ENCODE measurements at regions not wholly inside any gene's neighbourhood (a gene's known extent, or its start where the extent isn't known, plus 50 kb on each side); places are given as distances from the start of the nearest gene placed in this dataset.

GRCh38 chr5:82865625-82866024, 211.6 kb downstream of the TMEM167A start:
- Histone ChIP-seq H3K36me3 (ENCODE audit: control insufficient read depth in 4 of 4, insufficient read depth in 4 of 4, low read length in 4 of 4) (no peaks in the 10 kb centered on the region), H3K4me3 (no peak overlapping the region), H3K4me1 (ENCODE audit: control insufficient read depth in 5 of 5, insufficient read depth in 5 of 5, low read length in 5 of 5) (peaks cover 0 to 32% (median 6%) of the 10 kb centered on the region in 5 donors), H3K9ac (ENCODE audit: insufficient read depth in 1 of 2, low read length in 2 of 2) (no peak overlapping the region), H3K27ac (ENCODE audit: low read depth in 1 of 2, low read length in 1 of 2) (no peak overlapping the region), H3K9me3 (ENCODE audit: control insufficient read depth in 4 of 4, insufficient read depth in 3 of 4, low read length in 3 of 4) (no peaks in the 10 kb centered on the region), H3K27me3 (ENCODE audit: control insufficient read depth in 3 of 3, insufficient read depth in 3 of 3, low read length in 2 of 3) (no peaks in the 10 kb centered on the region)
- no peak for DNase-seq
- 89 to 91% methylated on average over 3 of the region's 3 CpGs for WGBS, 2 donors
- TF ChIP-seq CTCF (IDR thresholded peaks at IDR 0.05; ENCODE audit: control extremely low read depth, extremely low read depth): no peak
- no peak for ATAC-seq (ENCODE audit: insufficient read depth, low FRiP score)

GRCh38 chr5:82863266-82863665, 213.9 kb downstream of the TMEM167A start:
- Histone ChIP-seq H3K9ac (ENCODE audit: insufficient read depth in 1 of 2, low read length in 2 of 2) (no peak overlapping the region), H3K36me3 (ENCODE audit: control insufficient read depth in 4 of 4, insufficient read depth in 4 of 4, low read length in 4 of 4) (no peaks in the 10 kb centered on the region), H3K9me3 (ENCODE audit: control insufficient read depth in 4 of 4, insufficient read depth in 3 of 4, low read length in 3 of 4) (no peaks in the 10 kb centered on the region), H3K4me1 (ENCODE audit: control insufficient read depth in 5 of 5, insufficient read depth in 5 of 5, low read length in 5 of 5) (peaks cover 0 to 56% (median 16%) of the 10 kb centered on the region in 5 donors), H3K27me3 (ENCODE audit: control insufficient read depth in 3 of 3, insufficient read depth in 3 of 3, low read length in 2 of 3) (no peaks in the 10 kb centered on the region), H3K4me3 (no peak overlapping the region), H3K27ac (ENCODE audit: low read depth in 1 of 2, low read length in 1 of 2) (no peak overlapping the region)
- no peak for TF ChIP-seq CTCF (IDR thresholded peaks at IDR 0.05; ENCODE audit: control extremely low read depth, extremely low read depth)
- no peak for ATAC-seq (ENCODE audit: insufficient read depth, low FRiP score)
- WGBS, 2 donors: 63 to 65% methylated on average over 3 of the region's 3 CpGs
- DNase-seq: peak in 1 of 3 donors; percentile 19

- no peak overlapping the region for H3K9ac ChIP-seq (ENCODE audit: insufficient read depth in 1 of 2, low read length in 2 of 2)
- DNase-seq (peak in 1 of 3 donors; percentile 52), ATAC-seq (ENCODE audit: insufficient read depth, low FRiP score) (no peak)
- H3K4me1 ChIP-seq (ENCODE audit: control insufficient read depth in 5 of 5, insufficient read depth in 5 of 5, low read length in 5 of 5): peaks cover 0 to 61% (median 19%) of the 10 kb centered on the region in 5 donors
- H3K27ac ChIP-seq (ENCODE audit: low read depth in 1 of 2, low read length in 1 of 2): no peak overlapping the region
- H3K4me3 ChIP-seq: no peak overlapping the region
- no peak for TF ChIP-seq CTCF (IDR thresholded peaks at IDR 0.05; ENCODE audit: control extremely low read depth, extremely low read depth)
- H3K9me3 ChIP-seq (ENCODE audit: control insufficient read depth in 4 of 4, insufficient read depth in 3 of 4, low read length in 3 of 4): no peaks in the 10 kb centered on the region
- no peaks in the 10 kb centered on the region for H3K27me3 ChIP-seq (ENCODE audit: control insufficient read depth in 3 of 3, insufficient read depth in 3 of 3, low read length in 2 of 3)
- WGBS, 2 donors: 52 to 64% methylated on average over 4 of the region's 4 CpGs
- no peaks in the 10 kb centered on the region for H3K36me3 ChIP-seq (ENCODE audit: control insufficient read depth in 4 of 4, insufficient read depth in 4 of 4, low read length in 4 of 4)
These were observed 214.5 kb downstream of the TMEM167A start for GRCh38 chr5:82862711-82863110.

GRCh38 chr5:82862261-82862660, 214.9 kb downstream of the TMEM167A start:
- no peak for TF ChIP-seq CTCF (IDR thresholded peaks at IDR 0.05; ENCODE audit: control extremely low read depth, extremely low read depth)
- Histone ChIP-seq H3K9me3 (ENCODE audit: control insufficient read depth in 4 of 4, insufficient read depth in 3 of 4, low read length in 3 of 4) (no peaks in the 10 kb centered on the region), H3K4me3 (no peak overlapping the region), H3K4me1 (ENCODE audit: control insufficient read depth in 5 of 5, insufficient read depth in 5 of 5, low read length in 5 of 5) (peaks cover 0 to 66% (median 23%) of the 10 kb centered on the region in 5 donors), H3K27ac (ENCODE audit: low read depth in 1 of 2, low read length in 1 of 2) (no peak overlapping the region), H3K27me3 (ENCODE audit: control insufficient read depth in 3 of 3, insufficient read depth in 3 of 3, low read length in 2 of 3) (no peaks in the 10 kb centered on the region), H3K36me3 (ENCODE audit: control insufficient read depth in 4 of 4, insufficient read depth in 4 of 4, low read length in 4 of 4) (no peaks in the 10 kb centered on the region), H3K9ac (ENCODE audit: insufficient read depth in 1 of 2, low read length in 2 of 2) (no peak overlapping the region)
- 73 to 80% methylated on average over 4 of the region's 4 CpGs for WGBS, 2 donors
- ATAC-seq (ENCODE audit: insufficient read depth, low FRiP score) (no peak), DNase-seq (peak; percentile 28 to 64 (median 49))
